H9 (cell line): ENCODE measurements at regions not wholly inside any gene's neighbourhood (a gene's known extent, or its start where the extent isn't known, plus 50 kb on each side); places are given as distances from the start of the nearest gene placed in this dataset.
"Not testable (repeated sequence)": the region's sequence is repeated elsewhere in the genome, so short reads cannot be mapped to it uniquely, and the experiment has no call there.

Experiments
- DNase-seq: peaks from one replicate; pipeline ENCODE4 v3.0.0-alpha.2; 2017
- H2AFZ ChIP-seq: one replicate; pipeline ENCODE4 v1.6.1; 2013; ENCODE audit warnings: mild to moderate bottlenecking, low read length, control low read depth, moderate library complexity
- H2AK5ac ChIP-seq: 2 replicates; pipeline ENCODE4 v1.6.1; 2013; ENCODE audit warnings: low read length, control low read depth, mixed read lengths; ENCODE audit not compliant: insufficient read length
- H2BK120ac ChIP-seq: one replicate; pipeline ENCODE4 v1.6.1; 2013; ENCODE audit warnings: low read depth, mild to moderate bottlenecking, low read length, control low read depth, inconsistent platforms; ENCODE audit not compliant: poor library complexity, severe bottlenecking
- H2BK12ac ChIP-seq: 2 replicates; pipeline ENCODE4 v1.6.1; 2013; ENCODE audit warnings: low read length, control low read depth, mixed read lengths, low read depth; ENCODE audit not compliant: insufficient read length
- H2BK15ac ChIP-seq: 2 replicates; pipeline ENCODE4 v1.6.1; 2013; ENCODE audit warnings: low read depth, low read length, control low read depth
- H2BK20ac ChIP-seq: one replicate; pipeline ENCODE4 v1.6.1; 2013; ENCODE audit warnings: low read depth, mild to moderate bottlenecking, low read length, control low read depth, inconsistent platforms; ENCODE audit not compliant: poor library complexity, severe bottlenecking
- H2BK5ac ChIP-seq: 2 replicates; pipeline ENCODE4 v1.6.1; 2013; ENCODE audit warnings: low read length, control low read depth, mixed read lengths; ENCODE audit not compliant: insufficient read length
- H3K14ac ChIP-seq: 2 replicates; pipeline ENCODE4 v1.6.1; 2013; ENCODE audit warnings: low read length, control low read depth; ENCODE audit not compliant: insufficient read depth
- H3K18ac ChIP-seq: 2 replicates; pipeline ENCODE4 v1.6.1; 2013; ENCODE audit warnings: low read depth, mild to moderate bottlenecking, mixed read lengths, low read length, control low read depth; ENCODE audit not compliant: insufficient read length
- H3K23ac ChIP-seq: 2 replicates; pipeline ENCODE4 v1.6.1; 2013; ENCODE audit warnings: low read length, control low read depth, mixed read lengths, low read depth; ENCODE audit not compliant: insufficient read length
- H3K23me2 ChIP-seq: 2 replicates; pipeline ENCODE4 v1.6.1; 2013; ENCODE audit warnings: low read depth, mild to moderate bottlenecking, mixed read lengths, low read length, control low read depth; ENCODE audit not compliant: insufficient read length, poor library complexity, severe bottlenecking
- H3K27ac ChIP-seq: 2 replicates; pipeline ENCODE4 v1.5.1; 2013; ENCODE audit warnings: low read length, control low read depth, mixed read lengths, low read depth; ENCODE audit not compliant: insufficient read length
- H3K27me3 ChIP-seq: 2 replicates; pipeline ENCODE4 v1.6.1; 2013; ENCODE audit warnings: low read length, control low read depth, inconsistent platforms; ENCODE audit not compliant: insufficient read depth
- H3K4ac ChIP-seq: 2 replicates; pipeline ENCODE4 v1.6.1; 2013; ENCODE audit warnings: low read depth, mild to moderate bottlenecking, control low read depth, inconsistent platforms, low read length, moderate library complexity
- H3K4me1 ChIP-seq: 2 replicates; pipeline ENCODE4 v1.6.1; 2013; ENCODE audit warnings: low read length, control low read depth, inconsistent platforms; ENCODE audit not compliant: insufficient read depth
- H3K4me2 ChIP-seq: 2 replicates; pipeline ENCODE4 v1.6.1; 2013; ENCODE audit warnings: low read length, control low read depth, mixed read lengths; ENCODE audit not compliant: insufficient read length, insufficient read depth
- H3K56ac ChIP-seq: 2 replicates; pipeline ENCODE4 v1.6.1; 2013; ENCODE audit warnings: low read depth, mild to moderate bottlenecking, mixed read lengths, low read length, control low read depth; ENCODE audit not compliant: insufficient read length
- H3K79me1 ChIP-seq: 2 replicates; pipeline ENCODE4 v1.6.1; 2013; ENCODE audit warnings: low read depth, mild to moderate bottlenecking, moderate library complexity, low read length, control low read depth, inconsistent platforms; ENCODE audit not compliant: insufficient read depth, poor library complexity, severe bottlenecking
- H3K79me2 ChIP-seq: 2 replicates; pipeline ENCODE4 v1.6.1; 2013; ENCODE audit warnings: low read length, control low read depth, inconsistent platforms; ENCODE audit not compliant: insufficient read depth
- H3K9ac ChIP-seq: 2 replicates; pipeline ENCODE4 v1.6.1; 2013; ENCODE audit warnings: low read length, control low read depth, mixed read lengths; ENCODE audit not compliant: insufficient read length; ENCODE audit errors: extremely low read depth
- H3K9me3 ChIP-seq: one replicate; pipeline ENCODE4 v1.6.1; 2013; ENCODE audit warnings: low read depth, low read length, inconsistent platforms; ENCODE audit not compliant: control insufficient read depth
- H3T11ph ChIP-seq: one replicate; pipeline ENCODE4 v1.6.1; 2013; ENCODE audit warnings: mild to moderate bottlenecking, low read length, control low read depth, inconsistent platforms
- H4K20me1 ChIP-seq: one replicate; pipeline ENCODE4 v1.6.1; 2013; ENCODE audit not compliant: control insufficient read depth, insufficient read length, insufficient read depth
- H4K5ac ChIP-seq: 2 replicates; pipeline ENCODE4 v1.6.1; 2013; ENCODE audit warnings: low read depth, mild to moderate bottlenecking, mixed read lengths, low read length, control low read depth; ENCODE audit not compliant: insufficient read length
- H4K8ac ChIP-seq: replicated peaks from 2 replicates; pipeline ENCODE4 v1.6.1; 2013; ENCODE audit warnings: low read length, control low read depth, mixed read lengths, low read depth; ENCODE audit not compliant: insufficient read length
- H4K91ac ChIP-seq: 2 replicates; pipeline ENCODE4 v1.6.1; 2013; ENCODE audit warnings: low read depth, mild to moderate bottlenecking, moderate library complexity, mixed read lengths, low read length, control low read depth; ENCODE audit not compliant: insufficient read length
- H3K27ac Mint-ChIP-seq, 3 experiments: 2 replicates in 2 of 3; 3 replicates in 1 of 3; pipeline ENCODE4 v1.8.0; 2020 to 2021; ENCODE audit warnings: mixed read lengths in 3 of 3, mild to moderate bottlenecking in 1 of 3, moderate library complexity in 1 of 3
- H3K27me3 Mint-ChIP-seq: 2 replicates; pipeline ENCODE4 v1.8.0; 2021; ENCODE audit warnings: low read depth, mild to moderate bottlenecking, moderate library complexity, mixed read lengths
- H3K36me3 Mint-ChIP-seq, 3 experiments: 2 replicates in 2 of 3; 3 replicates in 1 of 3; pipeline ENCODE4 v1.8.0; 2020 to 2021; ENCODE audit warnings: low read depth in 3 of 3, mixed read lengths in 3 of 3; ENCODE audit not compliant: insufficient read depth in 1 of 3
- H3K4me1 Mint-ChIP-seq, 2 experiments: 2 replicates each; pipeline ENCODE4 v1.8.0; 2020; ENCODE audit warnings: mixed read lengths in 2 of 2
- H3K4me3 Mint-ChIP-seq, 2 experiments: 2 replicates in 1 of 2; 3 replicates in 1 of 2; pipeline ENCODE4 v1.8.0; 2020 to 2021; ENCODE audit warnings: mild to moderate bottlenecking in 2 of 2, mixed read lengths in 2 of 2, moderate library complexity in 1 of 2
- H3K9me3 Mint-ChIP-seq, 2 experiments: 2 replicates in 1 of 2; 3 replicates in 1 of 2; pipeline ENCODE4 v1.8.0; 2020; ENCODE audit warnings: mild to moderate bottlenecking in 2 of 2, mixed read lengths in 2 of 2, moderate library complexity in 1 of 2
- WGBS: extraction: QIAGEN DNeasy Blood & Tissue Kit; methylation state at CpG from one replicate; pipeline ENCODE4 v1.1.7; 2013; ENCODE audit warnings: missing lambda C conversion rate, low lambda C conversion rate, mixed read lengths; ENCODE audit not compliant: insufficient read length; ENCODE audit errors: extremely low coverage; 5-methylcytosine and 5-hydroxymethylcytosine counted together
- TF ChIP-seq, protein P1 (sequence below): fragments of 200-600 bp; sonication (generic); conservative IDR thresholded peaks from 3 replicates; pipeline ENCODE4 v1.8.0; 2021; ENCODE audit warnings: antibody characterized with exemption, mild to moderate bottlenecking

DNA sequence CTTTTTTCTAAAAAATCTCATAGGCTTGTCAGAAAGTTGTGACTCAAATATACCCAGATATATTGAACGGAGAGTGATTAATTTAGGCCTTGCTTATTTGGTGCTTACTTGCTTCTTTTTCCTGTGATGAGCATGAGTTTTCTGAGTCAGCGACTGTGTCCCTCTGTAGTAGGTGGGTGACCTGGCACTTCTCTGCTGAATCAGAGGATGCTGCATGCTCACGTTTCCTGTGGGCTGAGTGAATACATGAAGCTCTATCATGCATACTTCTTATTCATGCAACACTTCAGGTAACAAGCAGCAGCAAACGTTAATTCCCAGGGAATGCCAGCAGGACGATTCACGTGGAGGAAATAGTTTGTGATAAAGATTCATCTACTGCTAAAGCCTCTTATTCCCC lies 245.0 kb downstream of the KLF5 start:
- Histone ChIP-seq H4K8ac (no peak overlapping the region), H2AFZ (no peak overlapping the region), H2BK15ac (no peak overlapping the region), H3K4me2 (no peak overlapping the region), H3K18ac (no peak overlapping the region), H2BK5ac (no peak overlapping the region), H3K56ac (no peak overlapping the region), H3K79me1 (no peaks in the 10 kb centered on the region), H2BK120ac (no peak overlapping the region), H3K9me3 (no peaks in the 10 kb centered on the region), H3K27ac (no peak overlapping the region), H3K9ac (no peak overlapping the region), H3K27me3 (no peaks in the 10 kb centered on the region), H3T11ph (no peak overlapping the region), H4K5ac (no peak overlapping the region), H3K79me2 (no peaks in the 10 kb centered on the region), H4K20me1 (no peaks in the 10 kb centered on the region), H3K4ac (no peak overlapping the region), H2AK5ac (no peak overlapping the region), H3K4me1 (no peaks in the 10 kb centered on the region), H2BK12ac (no peak overlapping the region), H3K23me2 (no peaks in the 10 kb centered on the region), H3K14ac (no peak overlapping the region), H3K23ac (no peak overlapping the region), H4K91ac (no peak overlapping the region), H2BK20ac (no peak overlapping the region)
- Mint-ChIP-seq H3K4me3 (no peak overlapping the region), H3K9me3 (peaks cover 0 to 5% of the 10 kb centered on the region in 2 experiments; a peak in 1 of 5 replicates), H3K36me3 (peaks cover 0 to 5% (median 0%) of the 10 kb centered on the region in 3 experiments; a peak in 1 of 7 replicates), H3K4me1 (peaks cover 4 to 5% of the 10 kb centered on the region in 2 experiments; a peak in 2 of 4 replicates), H3K27ac (no peak overlapping the region; a peak in 1 of 7 replicates), H3K27me3 (no peaks in the 10 kb centered on the region)
- WGBS, result no CpG with 5 or more reads among the region's 6 CpGs
- peak; percentile 29 for DNase-seq
- TF ChIP-seq, protein P1, sequence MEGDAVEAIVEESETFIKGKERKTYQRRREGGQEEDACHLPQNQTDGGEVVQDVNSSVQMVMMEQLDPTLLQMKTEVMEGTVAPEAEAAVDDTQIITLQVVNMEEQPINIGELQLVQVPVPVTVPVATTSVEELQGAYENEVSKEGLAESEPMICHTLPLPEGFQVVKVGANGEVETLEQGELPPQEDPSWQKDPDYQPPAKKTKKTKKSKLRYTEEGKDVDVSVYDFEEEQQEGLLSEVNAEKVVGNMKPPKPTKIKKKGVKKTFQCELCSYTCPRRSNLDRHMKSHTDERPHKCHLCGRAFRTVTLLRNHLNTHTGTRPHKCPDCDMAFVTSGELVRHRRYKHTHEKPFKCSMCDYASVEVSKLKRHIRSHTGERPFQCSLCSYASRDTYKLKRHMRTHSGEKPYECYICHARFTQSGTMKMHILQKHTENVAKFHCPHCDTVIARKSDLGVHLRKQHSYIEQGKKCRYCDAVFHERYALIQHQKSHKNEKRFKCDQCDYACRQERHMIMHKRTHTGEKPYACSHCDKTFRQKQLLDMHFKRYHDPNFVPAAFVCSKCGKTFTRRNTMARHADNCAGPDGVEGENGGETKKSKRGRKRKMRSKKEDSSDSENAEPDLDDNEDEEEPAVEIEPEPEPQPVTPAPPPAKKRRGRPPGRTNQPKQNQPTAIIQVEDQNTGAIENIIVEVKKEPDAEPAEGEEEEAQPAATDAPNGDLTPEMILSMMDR, result no peak

DNA sequence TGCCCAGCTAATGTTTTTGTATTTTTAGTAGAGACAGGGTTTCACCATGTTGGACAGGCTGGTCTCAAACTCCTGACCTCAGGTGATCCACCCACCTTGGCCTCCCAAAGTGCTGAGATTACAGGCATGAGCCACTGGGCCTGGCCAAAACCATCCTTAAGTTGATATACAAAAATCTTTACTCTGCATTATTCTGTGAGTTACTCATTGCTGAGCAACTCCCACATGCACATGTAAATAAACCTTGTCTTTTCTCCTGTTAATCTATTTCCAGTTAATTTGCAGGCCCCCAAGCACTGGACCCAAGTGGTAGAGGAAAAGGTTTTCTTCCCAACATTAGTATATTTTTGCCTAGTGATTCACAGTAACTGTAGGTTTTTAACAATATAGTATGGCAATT lies 242.8 kb downstream of the KLF5 start:
- not testable (repeated sequence) for H3K9me3 Mint-ChIP-seq, H2BK12ac ChIP-seq, H3K79me2 ChIP-seq, H3K4me3 Mint-ChIP-seq, H3K23ac ChIP-seq, H3K4me1 Mint-ChIP-seq, H2AFZ ChIP-seq, H3K23me2 ChIP-seq, H3K36me3 Mint-ChIP-seq, H2BK15ac ChIP-seq, H4K5ac ChIP-seq, H3T11ph ChIP-seq, H3K4me1 ChIP-seq, H3K9me3 ChIP-seq, H3K9ac ChIP-seq, H3K4me2 ChIP-seq, H2AK5ac ChIP-seq, H2BK20ac ChIP-seq, H3K14ac ChIP-seq, H4K91ac ChIP-seq, DNase-seq, H2BK5ac ChIP-seq, H3K79me1 ChIP-seq, H3K27ac ChIP-seq, H3K27me3 ChIP-seq, H4K20me1 ChIP-seq, H2BK120ac ChIP-seq, H3K18ac ChIP-seq, H4K8ac ChIP-seq, H3K4ac ChIP-seq, H3K27ac Mint-ChIP-seq, H3K27me3 Mint-ChIP-seq, H3K56ac ChIP-seq
